H1 (cell line): ENCODE measurements at regions not wholly inside any gene's neighbourhood (a gene's known extent, or its start where the extent isn't known, plus 50 kb on each side); places are given as distances from the start of the nearest gene placed in this dataset.
A peak's percentile ranks its signal among the peaks of the same experiment; 100 is the strongest.

ENCODE experiments used
- CTCF ChIA-PET: fragments of 300-600 bp; sonication (Branson Sonifier 250); formaldehyde crosslinking; loops from one replicate; lab custom pipeline; 2021; ENCODE audit not compliant: partially characterized antibody; lab: Charles Lee
- POLR2A ChIA-PET: fragments of 300-600 bp; sonication (Branson Sonifier 250); formaldehyde crosslinking; loops from one replicate; lab custom pipeline; 2021; ENCODE audit warnings: inconsistent platforms; ENCODE audit not compliant: partially characterized antibody; lab: Charles Lee
- DNase-seq, 2 experiments: peaks; one replicate each; pipeline versions ENCODE4 v3.0.0 to v3.0.0-alpha.2; 2010 to 2022; ENCODE audit warnings: low spot score in 2 of 2, low read depth in 1 of 2, mixed read lengths in 1 of 2
- FAIRE-seq: peaks from 2 replicates; lab custom pipeline; 2011; peaks lifted over from hg19 to GRCh38; lab: Jason Lieb, UNC
- H2AFZ ChIP-seq: 2 replicates; pipeline ENCODE4 v1.8.1; 2012; ENCODE audit warnings: low read length, inconsistent platforms
- H2AK5ac ChIP-seq: 2 replicates; pipeline ENCODE4 v1.6.1; 2013; ENCODE audit warnings: low read depth, low read length
- H2BK120ac ChIP-seq: replicated peaks from 2 replicates; pipeline ENCODE3; 2013; ENCODE audit warnings: low read depth, low read length, inconsistent platforms
- H2BK12ac ChIP-seq: 2 replicates; pipeline ENCODE4 v1.6.1; 2013; ENCODE audit warnings: low read depth, low read length
- H2BK15ac ChIP-seq: 2 replicates; pipeline ENCODE4 v1.6.1; 2013; ENCODE audit warnings: low read length
- H2BK20ac ChIP-seq: 2 replicates; pipeline ENCODE4 v1.6.1; 2013; ENCODE audit warnings: low read length
- H2BK5ac ChIP-seq: 2 replicates; pipeline ENCODE4 v1.6.1; 2013; ENCODE audit warnings: low read depth, low read length
- H3K14ac ChIP-seq: 2 replicates; pipeline ENCODE4 v1.6.1; 2013; ENCODE audit warnings: inconsistent platforms; ENCODE audit not compliant: insufficient read length
- H3K18ac ChIP-seq: 2 replicates; pipeline ENCODE4 v1.6.1; 2013; ENCODE audit warnings: low read length; ENCODE audit errors: extremely low read depth
- H3K23ac ChIP-seq: 2 replicates; pipeline ENCODE4 v1.6.1; 2013; ENCODE audit warnings: inconsistent platforms; ENCODE audit not compliant: insufficient read length
- H3K23me2 ChIP-seq: 2 replicates; pipeline ENCODE4 v1.6.1; 2013; ENCODE audit warnings: low read depth, low read length
- H3K27ac ChIP-seq: 2 replicates; pipeline ENCODE4 v1.6.1; 2011; ENCODE audit warnings: low read depth, low read length, inconsistent platforms
- H3K27me3 ChIP-seq, 4 experiments: replicated peaks in 1 of 4; 1 replicate in 1 of 4; 2 replicates in 3 of 4; pipeline versions ENCODE4 v1.6.1 to v1.8.1; 2011 to 2013; ENCODE audit warnings: low read length in 3 of 4, mild to moderate bottlenecking in 3 of 4, inconsistent platforms in 2 of 4, mixed read lengths in 2 of 4, moderate library complexity in 1 of 4; ENCODE audit not compliant: control insufficient read depth in 3 of 4, insufficient read depth in 3 of 4; ENCODE audit errors: extremely low read depth in 1 of 4
- H3K36me3 ChIP-seq, 4 experiments: 2 replicates each; pipeline versions ENCODE4 v1.6.1 to v1.8.1; 2011 to 2013; ENCODE audit warnings: mild to moderate bottlenecking in 4 of 4, low read length in 3 of 4, moderate library complexity in 2 of 4, control low read depth in 1 of 4, inconsistent platforms in 1 of 4; ENCODE audit not compliant: insufficient read depth in 4 of 4, control insufficient read depth in 2 of 4
- H3K4ac ChIP-seq: replicated peaks from 2 replicates; pipeline ENCODE3; 2013; ENCODE audit warnings: low read length, low read depth, mixed read lengths, inconsistent platforms; ENCODE audit not compliant: insufficient read length
- H3K4me1 ChIP-seq, 4 experiments: replicated peaks in 1 of 4; 1 replicate in 1 of 4; 2 replicates in 3 of 4; pipeline versions ENCODE4 v1.6.1 to v1.8.1; 2011 to 2013; ENCODE audit warnings: low read length in 3 of 4, inconsistent platforms in 2 of 4, mixed read lengths in 1 of 4; ENCODE audit not compliant: insufficient read depth in 4 of 4, control insufficient read depth in 3 of 4
- H3K4me2 ChIP-seq, 2 experiments: 2 replicates each; pipeline versions ENCODE4 v1.6.1 to v1.8.1; 2011 to 2013; ENCODE audit warnings: low read depth in 2 of 2, low read length in 2 of 2, control low read depth in 1 of 2, inconsistent platforms in 1 of 2, mild to moderate bottlenecking in 1 of 2; ENCODE audit not compliant: insufficient read depth in 1 of 2
- H3K4me3 ChIP-seq, 4 experiments: fragments of 200-600, 300-600 bp in 1 of 4; sonication (generic), shearing (Covaris generic), sonication (Bioruptor Twin) in 1 of 4; 2 replicates each; pipeline versions ENCODE4 v1.5.1 to v1.8.1; 2011 to 2016; ENCODE audit warnings: low read length in 4 of 4, low read depth in 3 of 4, control low read depth in 2 of 4, inconsistent platforms in 2 of 4, mild to moderate bottlenecking in 2 of 4, mixed read lengths in 1 of 4, moderate library complexity in 1 of 4; ENCODE audit not compliant: insufficient read depth in 2 of 4; ENCODE audit errors: extremely low read depth in 1 of 4
- H3K56ac ChIP-seq: replicated peaks from 2 replicates; pipeline ENCODE3; 2013; ENCODE audit warnings: low read depth, mild to moderate bottlenecking, mixed read lengths, low read length, inconsistent platforms; ENCODE audit not compliant: insufficient read length
- H3K79me1 ChIP-seq: 2 replicates; pipeline ENCODE4 v1.6.1; 2013; ENCODE audit warnings: low read depth, low read length, control low read depth
- H3K79me2 ChIP-seq, 2 experiments: 2 replicates each; pipeline versions ENCODE4 v1.6.1 to v1.8.1; 2012 to 2013; ENCODE audit warnings: low read length in 2 of 2, mild to moderate bottlenecking in 2 of 2, inconsistent platforms in 1 of 2; ENCODE audit not compliant: insufficient read depth in 2 of 2, control insufficient read depth in 1 of 2
- H3K9ac ChIP-seq, 4 experiments: replicated peaks in 1 of 4; 1 replicate in 1 of 4; 2 replicates in 3 of 4; pipeline versions ENCODE4 v1.6.1 to v1.8.1; 2011 to 2013; ENCODE audit warnings: low read depth in 3 of 4, low read length in 3 of 4, control low read depth in 2 of 4, mild to moderate bottlenecking in 2 of 4, moderate library complexity in 2 of 4, inconsistent platforms in 1 of 4; ENCODE audit errors: extremely low read depth in 1 of 4
- H3K9me3 ChIP-seq, 2 experiments: 2 replicates each; pipeline versions ENCODE4 v1.6.1 to v1.8.1; 2012 to 2013; ENCODE audit warnings: mild to moderate bottlenecking in 2 of 2, moderate library complexity in 2 of 2, control low read depth in 1 of 2, inconsistent platforms in 1 of 2, low read depth in 1 of 2, low read length in 1 of 2, mixed read lengths in 1 of 2; ENCODE audit not compliant: insufficient read depth in 2 of 2
- H4K20me1 ChIP-seq, 2 experiments: replicated peaks in 1 of 2; 2 replicates each; pipeline versions ENCODE3 to v1.8.1; 2011 to 2013; ENCODE audit warnings: inconsistent platforms in 2 of 2, low read length in 2 of 2, mild to moderate bottlenecking in 1 of 2; ENCODE audit not compliant: insufficient read depth in 2 of 2, control insufficient read depth in 1 of 2
- H4K5ac ChIP-seq: 2 replicates; pipeline ENCODE4 v1.6.1; 2013; ENCODE audit warnings: low read length, low read depth, mixed read lengths, inconsistent platforms; ENCODE audit not compliant: insufficient read length
- H4K8ac ChIP-seq: 2 replicates; pipeline ENCODE4 v1.8.0; 2013; ENCODE audit warnings: mild to moderate bottlenecking, moderate library complexity, low read length, inconsistent platforms; ENCODE audit not compliant: insufficient read depth; ENCODE audit errors: extremely low read depth
- H4K91ac ChIP-seq: replicated peaks from 2 replicates; pipeline ENCODE3; 2013; ENCODE audit warnings: low read length, mixed read lengths, inconsistent platforms; ENCODE audit not compliant: insufficient read length
- CTBP2 ChIP-seq: IDR thresholded peaks from 2 replicates; pipeline ENCODE4 v1.7.0; 2011; ENCODE audit warnings: borderline replicate concordance, mild to moderate bottlenecking, moderate library complexity, mixed read lengths, low read length; ENCODE audit not compliant: insufficient read depth, insufficient read length
- EGR1 ChIP-seq: IDR thresholded peaks from 2 replicates; pipeline ENCODE4 v1.6.1; 2011; ENCODE audit warnings: low read depth, low read length, borderline replicate concordance
- FOSL1 ChIP-seq: IDR thresholded peaks from 2 replicates; pipeline ENCODE4 v1.6.1; 2011; ENCODE audit warnings: mild to moderate bottlenecking, low read depth, low read length, moderate library complexity; ENCODE audit not compliant: insufficient read depth
- JUND ChIP-seq: IDR thresholded peaks from 2 replicates; pipeline ENCODE4 v1.6.1; 2011; ENCODE audit warnings: mild to moderate bottlenecking, improper control_type of control experiment, low read length
- RXRA ChIP-seq: IDR thresholded peaks from 2 replicates; pipeline ENCODE4 v1.6.1; 2011; ENCODE audit warnings: low read depth, mild to moderate bottlenecking, low read length, moderate library complexity; ENCODE audit not compliant: insufficient read depth
- SIX5 ChIP-seq: IDR thresholded peaks from 2 replicates; pipeline ENCODE4 v1.6.1; 2011; ENCODE audit warnings: mild to moderate bottlenecking, low read depth, low read length
- TAF7 ChIP-seq: optimal IDR thresholded peaks from 2 replicates; pipeline ENCODE3; 2011; ENCODE audit warnings: low read depth, mild to moderate bottlenecking, inconsistent platforms, low read length, moderate library complexity, borderline replicate concordance
- ZNF274 ChIP-seq: IDR thresholded peaks from 2 replicates; pipeline ENCODE4 v1.7.0; 2012; ENCODE audit warnings: low read length, borderline replicate concordance; ENCODE audit errors: extremely low read depth
- WGBS, 2 experiments: shearing (Covaris generic) in 1 of 2; methylation state at CpG; one replicate each; pipeline versions ENCODE4 v1.1.6 to v1.1.7; 2013 to 2015; ENCODE audit warnings: low lambda C conversion rate in 2 of 2, mixed read lengths in 2 of 2, inconsistent platforms in 1 of 2, low coverage in 1 of 2, missing lambda C conversion rate in 1 of 2; ENCODE audit not compliant: insufficient replicate concordance in 2 of 2, insufficient coverage in 1 of 2, insufficient read length in 1 of 2; ENCODE audit errors: extremely low coverage in 1 of 2, missing lambda C conversion rate in 1 of 2; 5-methylcytosine and 5-hydroxymethylcytosine counted together

- no peak for FAIRE-seq
- H2BK120ac ChIP-seq, result no peak overlapping the region
- H3K27me3 ChIP-seq, result no peaks in the 10 kb centered on the region
- no peaks in the 10 kb centered on the region; the same call in 1 of the 2 replicates for H3K23me2 ChIP-seq
- H2BK15ac ChIP-seq, result no peak overlapping the region
- no peak overlapping the region for H2AK5ac ChIP-seq
- H3K79me1 ChIP-seq, result no peaks in the 10 kb centered on the region
- CTCF ChIA-PET, result interaction anchor here (1.0 kb wide), 1 partner anchor 23 kb away, joined by 3 read pairs; no protein-coding TSS in a partner anchor
- H3K4me1 ChIP-seq, result no peaks in the 10 kb centered on the region
- H4K91ac ChIP-seq, result no peak overlapping the region
- H2BK20ac ChIP-seq, result no peak overlapping the region
- H3K56ac ChIP-seq, result no peak overlapping the region
- H3K23ac ChIP-seq, result no peak overlapping the region
- H2BK5ac ChIP-seq, result no peak overlapping the region
- POLR2A ChIA-PET, result interaction anchor here (1.9 kb wide), 1 partner anchor 8 kb away, joined by 4 read pairs; no protein-coding TSS in a partner anchor
- no peak overlapping the region for H2BK12ac ChIP-seq
- no peak overlapping the region for H3K14ac ChIP-seq
- H3K18ac ChIP-seq, result no peak overlapping the region
- no peaks in the 10 kb centered on the region for H3K36me3 ChIP-seq
- 78% methylated on average over 3 of the region's 3 CpGs; no CpG with 5 or more reads in 1 of the 2 experiments for WGBS, 2 experiments
- H3K79me2 ChIP-seq, result no peaks in the 10 kb centered on the region
- H3K9me3 ChIP-seq, result no peaks in the 10 kb centered on the region
- H2AFZ ChIP-seq, result no peak overlapping the region
- H4K20me1 ChIP-seq, result no peaks in the 10 kb centered on the region
- TF ChIP-seq TAF7 (no peak), RXRA (no peak), ZNF274 (no peak), CTBP2 (no peak), JUND (peak; percentile 40; the same call in 1 of the 2 replicates), EGR1 (no peak), FOSL1 (no peak), SIX5 (no peak)
- H4K8ac ChIP-seq, result no peak overlapping the region
- H3K4me2 ChIP-seq, result no peak overlapping the region
- no peak for DNase-seq
- H3K4ac ChIP-seq, result no peak overlapping the region
- no peak overlapping the region for H3K27ac ChIP-seq
- no peak overlapping the region for H3K9ac ChIP-seq
- no peak overlapping the region for H3K4me3 ChIP-seq
- no peak overlapping the region for H4K5ac ChIP-seq
These were observed 256.2 kb upstream of the CACNA2D1 start for GRCh38 chr7:82699773-82700186.
